Spinal cord (tissue), 9 donors: ENCODE measurements at regions not wholly inside any gene's neighbourhood (a gene's known extent, or its start where the extent isn't known, plus 50 kb on each side); places are given as distances from the start of the nearest gene placed in this dataset.

Source experiments
- DNase-seq, 6 donors: peaks; one replicate each; pipeline versions ENCODE4 v3.0.0 to v3.0.0-alpha.2; 2013 to 2015; ENCODE audit warnings: low spot score in 6 of 6, low read depth in 4 of 6
- H3K27ac ChIP-seq: one replicate; pipeline ENCODE4 v1.5.1; 2013; ENCODE audit warnings: low read depth, low read length, control low read depth
- H3K27me3 ChIP-seq: one replicate; pipeline ENCODE4 v1.6.1; 2013; ENCODE audit warnings: low read length; ENCODE audit not compliant: control insufficient read depth, insufficient read depth
- H3K36me3 ChIP-seq: one replicate; pipeline ENCODE4 v1.6.1; 2013; ENCODE audit warnings: low read length; ENCODE audit not compliant: control insufficient read depth, insufficient read depth
- H3K4me1 ChIP-seq: one replicate; pipeline ENCODE4 v1.6.1; 2013; ENCODE audit warnings: low read length; ENCODE audit not compliant: control insufficient read depth, insufficient read depth
- H3K4me3 ChIP-seq: one replicate; pipeline ENCODE4 v1.5.1; 2013; ENCODE audit warnings: low read depth, low read length, control low read depth
- H3K9me3 ChIP-seq: one replicate; pipeline ENCODE4 v1.6.1; 2013; ENCODE audit warnings: low read length; ENCODE audit not compliant: control insufficient read depth, insufficient read depth
- whole genome bisulfite sequencing: methylation state at CpG from one replicate; pipeline ENCODE4 v1.1.5; 2013; ENCODE audit warnings: missing lambda C conversion rate; ENCODE audit not compliant: insufficient coverage; 5-methylcytosine and 5-hydroxymethylcytosine counted together
- donor health status: healthy.

DNA sequence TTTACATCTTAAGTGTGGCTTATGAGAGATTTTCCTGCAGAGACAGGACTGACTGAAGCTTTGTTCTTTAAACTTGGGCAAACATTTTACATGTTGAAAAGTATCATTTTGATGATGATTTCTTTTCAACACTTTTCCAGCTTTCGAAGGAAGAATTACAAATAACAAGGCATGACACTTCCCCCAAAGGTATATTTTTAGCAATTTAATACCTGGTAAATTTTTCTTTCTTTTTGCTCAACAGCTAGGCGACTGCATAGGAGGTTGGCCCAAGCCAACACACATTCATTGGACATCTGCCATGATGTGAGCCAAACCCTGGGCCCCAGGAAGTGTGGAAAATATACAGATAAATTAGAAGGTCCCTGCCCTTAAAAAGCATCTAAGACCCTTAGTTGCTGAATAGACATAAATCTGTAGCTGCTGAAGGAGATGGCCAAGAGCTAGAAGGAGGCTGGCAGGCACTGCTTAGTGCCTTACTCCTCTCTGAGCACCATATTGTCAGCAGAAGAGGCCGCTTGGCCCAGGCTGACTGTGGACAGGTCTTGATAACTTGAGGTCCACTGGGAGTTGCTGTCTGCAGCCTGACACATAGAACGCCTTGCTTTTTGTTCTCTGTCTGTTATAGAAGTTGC is 53.3 kb upstream of the CD44 start:
- H3K4me3 ChIP-seq = no peak overlapping the region
- no peaks in the 10 kb centered on the region for H3K27me3 ChIP-seq
- DNase-seq = no peak
- no peak overlapping the region for H3K27ac ChIP-seq
- H3K4me1 ChIP-seq = peaks cover 8% of the 10 kb centered on the region
- no peaks in the 10 kb centered on the region for H3K36me3 ChIP-seq
- WGBS = 100% methylated on average over 1 of the region's 4 CpGs
- no peaks in the 10 kb centered on the region for H3K9me3 ChIP-seq

GRCh38 chr11:35087648-35088047 is 51.3 kb upstream of the CD44 start:
- DNase-seq = no peak
- Histone ChIP-seq H3K27ac (no peak overlapping the region), H3K4me3 (no peak overlapping the region), H3K27me3 (no peaks in the 10 kb centered on the region), H3K4me1 (peaks cover 7% of the 10 kb centered on the region), H3K9me3 (no peaks in the 10 kb centered on the region), H3K36me3 (no peaks in the 10 kb centered on the region)
- no CpG with 5 or more reads among the region's 1 CpG for WGBS

DNA sequence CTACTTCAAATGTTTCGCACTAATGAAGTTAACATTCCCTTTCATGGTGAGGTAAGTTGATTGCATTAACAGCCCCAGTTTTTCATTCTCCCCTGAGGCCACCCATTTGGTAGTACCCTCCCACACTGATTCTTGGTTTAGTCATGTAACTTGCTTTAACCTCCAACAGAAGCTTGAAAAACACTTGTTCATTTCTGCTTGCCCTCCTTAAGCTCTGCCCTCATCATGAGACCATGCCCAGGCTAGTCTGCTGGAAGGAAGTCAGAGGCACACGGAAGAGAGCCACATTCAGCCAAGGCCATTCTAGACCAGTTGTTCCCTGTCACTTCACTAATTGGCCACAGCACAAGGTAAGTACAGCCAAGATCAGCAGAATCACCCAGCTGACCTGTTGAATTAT is 50.7 kb upstream of the CD44 start:
- H3K4me1 ChIP-seq = peaks cover 4% of the 10 kb centered on the region
- no peak for DNase-seq
- no peaks in the 10 kb centered on the region for H3K27me3 ChIP-seq
- H3K9me3 ChIP-seq = no peaks in the 10 kb centered on the region
- no peak overlapping the region for H3K4me3 ChIP-seq
- WGBS = 91% methylated on average over 2 of the region's 2 CpGs
- no peak overlapping the region for H3K27ac ChIP-seq
- H3K36me3 ChIP-seq = no peaks in the 10 kb centered on the region

DNA sequence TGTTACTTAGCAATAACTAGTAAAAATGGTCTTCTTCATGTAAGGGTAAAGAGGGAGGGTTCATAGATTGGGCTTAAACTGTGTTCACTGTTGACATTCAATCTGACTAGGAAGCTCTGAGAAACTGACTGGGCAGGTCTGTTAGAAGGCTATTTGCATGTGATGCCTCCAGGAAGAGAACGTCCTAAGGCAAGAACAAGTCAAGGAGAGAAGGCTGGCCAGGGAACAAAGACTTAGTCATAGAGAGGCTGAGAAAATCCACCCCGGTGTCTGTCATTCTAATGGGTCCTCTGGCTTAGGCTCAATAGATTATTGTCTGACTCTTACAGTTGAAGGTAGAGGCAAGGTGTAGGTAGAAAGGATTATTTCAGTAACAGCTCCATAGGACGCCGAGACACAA is 50.3 kb upstream of the CD44 start:
- 80% methylated on average over 4 of the region's 4 CpGs for WGBS
- Histone ChIP-seq H3K36me3 (no peaks in the 10 kb centered on the region), H3K4me3 (no peak overlapping the region), H3K4me1 (peaks cover under 1% of the 10 kb centered on the region), H3K27me3 (no peaks in the 10 kb centered on the region), H3K9me3 (no peaks in the 10 kb centered on the region), H3K27ac (no peak overlapping the region)
- no peak for DNase-seq
